Effector CD8-positive, alpha-beta T cell (primary cell): ENCODE measurements at regions not wholly inside any gene's neighbourhood (a gene's known extent, or its start where the extent isn't known, plus 50 kb on each side); places are given as distances from the start of the nearest gene placed in this dataset.

Experiments used
- DNase-seq: peaks from one replicate; lab custom pipeline; 2025; lab: John Stamatoyannopoulos, UW

DNA sequence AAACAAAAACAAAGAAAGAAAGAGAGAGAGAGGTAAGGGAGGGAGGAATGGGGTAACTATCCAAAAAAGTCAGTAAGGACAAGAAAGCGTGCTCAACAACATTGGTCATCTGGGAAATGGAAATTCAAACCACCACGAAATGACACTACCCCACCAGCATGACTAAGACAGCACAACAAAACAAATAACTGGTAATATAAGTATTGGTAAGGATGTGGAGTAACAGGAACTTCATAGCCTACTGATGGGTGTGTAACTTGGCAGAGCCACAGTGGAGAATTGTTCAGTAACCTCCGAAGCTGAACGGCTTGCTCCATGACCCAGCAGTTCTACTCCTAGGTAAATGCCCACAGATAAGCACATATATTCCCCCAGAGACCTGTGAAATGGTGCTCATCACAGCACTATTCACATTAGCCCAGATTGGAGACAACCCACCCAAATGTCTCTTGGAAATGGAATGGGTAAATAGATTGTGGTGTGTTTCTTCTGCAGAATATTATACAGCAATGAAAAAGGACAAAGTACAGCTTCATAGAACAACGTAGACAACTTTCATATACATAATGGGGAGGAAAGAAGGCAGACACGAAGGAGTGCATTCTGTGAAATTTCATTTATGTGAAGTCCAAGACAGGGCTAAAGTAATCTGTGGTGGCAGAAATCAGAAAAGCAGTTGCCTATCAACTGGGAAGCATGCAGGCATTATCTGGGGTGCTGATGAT, 95.5 kb upstream of the ATP6AP2 start:
- no peak for DNase-seq

DNA sequence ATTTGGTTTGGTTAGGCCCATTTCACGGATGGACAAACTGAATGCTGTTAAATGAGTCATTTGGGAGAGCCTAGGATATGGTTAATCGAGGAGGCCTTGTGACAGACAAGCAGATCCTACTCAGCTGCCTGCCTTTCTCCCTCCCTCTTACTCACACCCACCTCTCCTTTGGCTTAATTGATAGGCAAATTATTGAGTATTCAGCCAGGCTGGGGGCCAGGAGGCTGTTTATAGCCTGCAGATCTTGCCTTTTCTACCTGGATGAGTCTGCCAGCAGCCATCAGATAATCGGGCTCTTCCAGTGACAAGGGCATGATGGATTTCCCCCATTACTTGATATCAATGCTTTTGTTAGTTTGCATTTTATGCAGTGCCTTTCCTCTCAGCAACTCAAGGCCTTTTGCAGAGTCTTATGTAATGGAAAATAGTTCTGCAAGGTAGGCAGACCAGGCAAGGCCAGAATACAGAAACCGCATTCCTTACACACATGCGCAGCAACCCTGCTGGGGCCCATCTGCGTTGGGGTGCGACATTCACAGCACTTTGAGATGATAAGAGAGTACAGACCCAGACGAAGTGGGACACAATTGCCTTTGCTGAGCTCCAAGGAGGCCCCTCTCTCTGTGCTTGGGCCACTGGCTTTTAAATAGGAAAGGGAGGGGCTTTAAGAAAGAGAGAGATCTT, 96.2 kb upstream of the ATP6AP2 start:
- DNase-seq = no peak

- DNase-seq = no peak
These were observed 97.3 kb upstream of the ATP6AP2 start for GRCh38 chrX:40483502-40483901.

DNA sequence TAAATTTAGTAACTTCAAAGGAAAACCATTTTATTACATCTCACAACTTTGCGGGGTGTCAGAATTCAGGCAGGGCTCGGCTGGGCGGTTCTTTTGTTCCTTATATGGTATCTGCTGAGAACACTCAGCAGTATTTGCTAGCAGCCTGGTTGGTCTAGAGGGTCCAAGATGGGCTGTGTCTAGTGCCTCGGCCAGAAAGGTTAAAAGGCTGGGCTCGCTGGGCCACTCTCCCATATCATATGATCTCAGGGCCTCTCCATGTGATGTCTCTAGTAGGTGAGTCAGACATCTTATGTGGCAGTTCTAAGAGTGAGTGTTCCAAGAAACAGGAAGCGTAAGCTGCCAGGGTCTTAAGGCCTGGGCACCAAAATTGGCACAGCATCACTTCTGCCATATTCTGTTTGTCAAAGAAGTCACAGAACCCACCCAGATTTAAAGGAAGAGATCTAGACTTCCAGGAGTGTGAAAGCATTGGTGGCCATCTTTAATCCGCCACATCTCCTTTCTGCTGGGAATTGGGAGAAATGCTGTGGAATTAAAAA, 100.9 kb upstream of the ATP6AP2 start:
- no peak for DNase-seq

DNA sequence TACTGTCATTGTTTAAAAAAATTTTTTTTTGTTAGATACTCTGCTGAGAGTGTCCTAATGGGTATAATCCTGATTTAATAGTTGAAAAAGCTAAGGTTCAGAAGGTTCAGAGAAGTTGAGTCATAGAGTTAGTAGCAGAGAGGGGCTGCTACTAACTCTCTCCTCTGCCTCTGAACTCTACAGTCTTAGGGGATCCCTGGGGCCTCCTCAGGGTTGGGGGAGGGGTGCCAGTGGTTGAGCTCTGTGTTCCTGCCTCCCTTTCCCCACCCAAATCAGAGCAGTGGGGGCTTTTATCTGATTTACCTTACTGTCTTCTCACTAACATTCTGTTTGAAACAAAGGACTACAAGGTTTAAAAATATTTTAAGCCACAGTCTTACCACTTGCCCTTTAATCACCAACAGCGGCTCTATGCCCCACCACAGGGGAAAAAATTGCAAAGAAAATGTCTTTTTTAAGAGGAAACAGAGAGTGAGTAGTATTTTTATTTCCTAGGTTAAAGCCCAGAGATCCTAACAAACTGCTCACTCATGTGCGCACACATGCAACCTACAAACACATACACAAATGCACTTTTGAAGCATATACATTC, 102.2 kb upstream of the ATP6AP2 start:
- DNase-seq = no peak

DNA sequence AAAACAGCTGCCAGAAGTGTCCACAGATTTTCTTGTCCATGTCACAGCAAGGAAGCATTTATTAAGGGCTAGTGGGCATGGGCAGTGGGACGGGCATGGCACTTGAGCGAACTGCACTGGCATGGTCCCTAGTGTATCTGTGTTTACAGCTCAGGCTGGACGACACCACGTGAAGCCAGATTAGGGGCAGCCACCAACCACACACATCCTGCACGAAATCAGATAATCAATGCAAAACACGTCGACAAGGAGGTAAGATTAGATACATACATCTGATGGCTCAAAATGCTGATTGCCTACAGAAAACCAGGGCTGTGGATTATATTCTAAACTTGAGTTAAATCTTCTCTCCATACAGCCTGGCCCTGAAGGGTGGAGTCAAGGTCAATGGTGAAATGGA, 103.8 kb upstream of the ATP6AP2 start:
- no peak for DNase-seq

DNA sequence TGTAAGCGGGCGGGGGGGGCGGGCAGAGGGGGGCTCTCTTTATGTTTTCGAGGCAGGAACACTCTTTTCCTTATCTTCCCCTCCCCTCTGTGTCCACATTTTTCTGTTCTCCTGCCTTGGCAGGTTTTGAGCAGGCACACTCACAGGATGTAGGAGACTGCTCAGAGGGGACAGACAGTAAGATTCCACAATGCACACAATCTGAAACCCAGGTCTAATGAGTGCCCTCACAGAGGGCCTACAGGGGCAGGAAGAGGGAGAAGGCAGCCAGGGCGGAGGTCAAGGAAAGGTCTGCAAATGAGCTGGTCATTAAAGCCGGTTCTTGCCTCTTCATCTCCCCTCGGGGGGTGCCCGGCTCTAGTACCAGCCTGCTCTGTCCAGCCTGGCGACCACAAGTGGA, 106.1 kb upstream of the ATP6AP2 start:
- DNase-seq = no peak

DNA sequence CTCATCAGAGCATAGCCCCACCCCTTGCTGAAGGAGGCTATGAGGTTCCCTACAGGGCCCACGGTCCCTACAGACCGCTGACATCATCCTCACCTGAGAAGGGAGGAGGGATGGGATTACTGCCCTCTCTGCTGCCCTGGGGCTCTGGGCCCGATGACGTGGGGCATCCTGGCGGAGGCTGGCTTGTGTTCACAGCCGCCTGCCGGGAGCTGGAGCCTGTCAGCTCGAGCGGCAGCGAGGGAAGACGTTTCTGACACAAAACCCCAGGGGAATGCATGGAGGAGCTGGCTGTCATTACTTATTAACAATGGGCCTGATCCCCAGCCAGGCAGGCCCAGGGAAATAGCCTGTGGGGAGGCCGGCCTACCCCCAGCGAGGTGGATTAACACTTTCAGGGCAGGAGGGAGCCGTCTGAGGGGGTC, 106.6 kb upstream of the ATP6AP2 start:
- DNase-seq = no peak

GRCh38 chrX:40473460-40474204, 107.1 kb upstream of the ATP6AP2 start:
- no peak for DNase-seq

DNA sequence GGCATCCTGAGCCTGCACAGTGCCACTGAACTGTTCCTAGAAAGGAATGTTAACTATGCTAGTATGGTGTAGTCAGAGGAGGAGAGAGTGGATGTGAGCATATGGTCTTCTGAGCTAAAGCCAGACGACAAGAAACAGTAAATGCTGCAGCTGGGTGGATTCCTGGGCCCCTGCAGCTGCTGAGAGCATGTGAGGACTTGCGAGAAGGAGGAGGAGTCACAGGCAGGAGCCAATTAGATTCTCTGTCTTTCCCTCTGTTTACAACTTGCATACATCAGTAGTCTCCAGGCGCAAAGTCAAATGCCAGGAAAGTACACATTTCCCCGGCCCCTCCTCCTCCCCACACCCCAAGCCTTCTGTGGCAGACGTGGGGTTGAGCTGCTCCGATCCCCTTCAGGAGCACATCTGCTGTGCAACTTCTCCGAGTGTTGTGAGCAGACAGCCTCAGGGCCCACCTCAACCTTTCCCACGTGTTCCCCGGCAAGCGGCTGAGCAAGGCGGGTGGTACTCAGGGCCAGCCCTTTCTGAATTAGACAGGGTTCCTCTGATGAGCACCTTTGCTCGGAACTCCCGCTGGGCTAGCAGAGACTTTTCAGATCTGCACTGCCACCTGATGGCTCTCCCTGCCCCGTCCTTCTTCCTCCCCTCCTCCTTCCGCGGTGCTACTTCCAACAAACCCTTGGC, 108.7 kb upstream of the ATP6AP2 start:
- DNase-seq = no peak

- no peak for DNase-seq
These were observed 109.8 kb upstream of the ATP6AP2 start for GRCh38 chrX:40470830-40471429.

DNA sequence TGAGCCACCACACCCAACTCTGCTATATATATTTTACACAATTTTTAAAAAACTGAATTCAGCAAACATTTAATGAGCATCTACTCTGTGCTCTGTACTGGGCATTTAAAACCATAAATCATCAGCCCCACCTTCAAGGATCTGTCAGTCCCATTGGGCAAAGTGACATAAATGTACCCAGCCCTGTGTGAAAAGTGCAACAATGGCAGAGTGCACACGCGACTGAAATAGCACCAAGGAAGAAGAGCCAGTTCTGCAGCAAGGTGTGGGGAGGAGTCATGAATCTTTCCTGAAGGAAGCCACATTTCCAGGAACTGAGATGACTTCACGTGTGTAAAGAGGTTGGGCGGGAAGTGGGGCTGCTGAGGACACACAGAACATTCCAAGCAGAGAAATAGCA, 111.5 kb upstream of the ATP6AP2 start:
- DNase-seq = no peak

GRCh38 chrX:40468033-40468846, 112.5 kb upstream of the ATP6AP2 start:
- no peak for DNase-seq

DNA sequence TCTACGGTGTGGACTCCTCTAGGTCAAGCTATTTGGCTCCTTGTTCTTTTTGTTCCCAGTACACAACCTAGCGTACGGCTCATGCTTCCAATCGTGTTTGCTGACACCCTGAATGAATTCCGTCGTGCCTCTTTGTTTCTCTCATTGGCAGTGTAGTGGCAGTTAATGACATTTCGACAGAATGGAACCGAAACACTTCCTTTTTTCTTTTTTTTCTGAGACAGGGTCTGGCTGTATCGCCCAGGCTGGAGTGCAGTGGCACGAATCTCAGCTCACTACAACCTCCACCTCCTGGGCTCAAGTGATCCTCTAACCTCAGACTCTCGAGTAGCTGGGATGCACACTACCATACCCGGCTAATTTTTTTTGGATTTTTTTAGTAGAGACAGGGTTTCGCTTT, 113.3 kb upstream of the ATP6AP2 start:
- no peak for DNase-seq

DNA sequence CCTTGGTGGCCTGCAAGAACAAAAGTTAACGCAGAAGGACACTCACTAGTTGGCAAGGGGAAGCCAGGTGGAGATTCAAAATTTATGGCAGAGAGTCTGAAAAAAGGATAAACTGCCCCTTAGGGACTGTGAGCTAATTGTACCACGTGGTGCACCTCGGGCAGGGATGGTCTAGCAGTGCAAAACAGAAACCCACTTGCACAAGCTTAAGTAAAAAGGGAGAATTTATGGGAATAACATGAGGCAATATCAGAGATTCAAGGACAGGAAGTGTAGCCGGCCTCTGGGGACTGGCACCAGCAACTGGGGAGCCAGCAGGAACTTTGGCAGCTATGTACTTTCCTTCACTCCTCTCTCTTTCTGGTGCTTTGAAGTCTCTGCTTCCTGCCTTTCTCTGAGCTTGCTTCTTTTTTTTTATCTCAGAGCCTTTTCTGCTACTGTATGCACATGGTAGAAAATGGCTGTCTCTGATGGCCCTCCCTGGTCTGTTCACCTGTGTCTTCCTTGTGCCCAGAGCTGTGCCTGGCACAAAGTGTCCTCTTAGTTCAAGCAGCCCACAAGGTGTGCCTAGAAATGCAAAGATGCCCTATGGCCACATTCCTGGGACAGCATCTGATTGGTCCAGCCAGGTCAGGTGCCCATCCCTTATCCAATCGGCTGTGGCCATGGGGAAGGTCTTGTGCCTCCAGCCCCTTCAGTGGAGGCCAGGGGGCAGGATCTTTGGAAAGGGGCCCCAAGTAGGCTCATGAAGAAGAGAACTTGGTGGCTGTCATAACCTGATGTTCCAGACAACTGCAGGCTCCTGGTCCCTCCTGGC, 114.8 kb upstream of the ATP6AP2 start:
- DNase-seq = no peak

- DNase-seq = no peak
These were observed 118.0 kb upstream of the ATP6AP2 start for GRCh38 chrX:40462795-40463194.

- no peak for DNase-seq
These were observed 119.8 kb upstream of the ATP6AP2 start for GRCh38 chrX:40460926-40461325.

DNA sequence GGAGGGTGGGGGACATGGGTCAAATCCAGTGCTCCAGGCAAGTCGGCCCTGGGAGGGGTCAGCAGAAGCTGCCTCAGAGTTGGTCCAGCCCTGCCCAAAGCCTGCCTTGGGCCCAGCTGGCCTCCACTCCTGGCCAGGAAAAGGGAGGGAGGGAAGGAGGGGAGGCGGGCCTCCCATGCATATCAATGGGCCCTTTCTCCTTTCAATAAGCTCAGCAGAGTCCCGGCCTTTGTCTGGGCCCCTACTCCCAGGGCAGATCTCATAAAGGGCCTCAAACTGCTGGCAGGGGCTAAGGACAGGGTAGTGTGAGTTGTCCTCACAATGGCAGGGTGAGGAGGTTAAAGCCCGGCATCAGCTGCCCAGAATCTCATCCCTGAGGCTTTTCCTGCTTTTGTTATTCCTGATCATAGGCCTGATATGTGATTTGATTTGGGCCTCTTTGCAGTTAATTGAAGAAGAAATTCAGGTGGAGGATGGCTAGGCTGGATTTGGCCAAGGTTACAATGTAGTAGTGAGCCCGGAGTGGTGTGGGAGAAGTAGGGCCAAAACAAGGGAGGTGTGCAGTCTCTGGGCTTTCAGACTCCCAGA, 121.1 kb upstream of the ATP6AP2 start:
- DNase-seq = no peak

GRCh38 chrX:40457406-40457805, 123.4 kb upstream of the ATP6AP2 start:
- no peak for DNase-seq
